PFSK-1 (cell line): ENCODE measurements at regions not wholly inside any gene's neighbourhood (a gene's known extent, or its start where the extent isn't known, plus 50 kb on each side); places are given as distances from the start of the nearest gene placed in this dataset.

Source experiments
- FOXP2 ChIP-seq: optimal IDR thresholded peaks from 2 replicates; pipeline ENCODE3; 2011; ENCODE audit warnings: borderline replicate concordance, control low read depth, inconsistent platforms; ENCODE audit not compliant: insufficient read depth; ENCODE audit errors: extremely low read length, extremely low read depth
- POLR2AphosphoS5 ChIP-seq: IDR thresholded peaks from 2 replicates; pipeline ENCODE4 v1.6.1; 2012; ENCODE audit warnings: low read depth, mild to moderate bottlenecking, control low read depth, low read length, moderate library complexity
- REST ChIP-seq, 2 experiments: IDR thresholded peaks; 2 replicates each; pipeline versions ENCODE4 v1.6.1 to v1.8.0; 2011 to 2012; ENCODE audit warnings: low read depth in 2 of 2, low read length in 2 of 2, control low read depth in 1 of 2, inconsistent platforms in 1 of 2, mild to moderate bottlenecking in 1 of 2, moderate library complexity in 1 of 2; ENCODE audit not compliant: insufficient read depth in 1 of 2
- SIN3A ChIP-seq: IDR thresholded peaks from 2 replicates; pipeline ENCODE4 v1.6.1; 2012; ENCODE audit warnings: mild to moderate bottlenecking, low read length, moderate library complexity, borderline replicate concordance; ENCODE audit not compliant: insufficient read depth
- TAF1 ChIP-seq: IDR thresholded peaks from 2 replicates; pipeline ENCODE4 v1.6.1; 2012; ENCODE audit warnings: low read length, control low read depth, borderline replicate concordance; ENCODE audit not compliant: insufficient read depth

- TF ChIP-seq FOXP2 = no peak
- no peak for TF ChIP-seq POLR2AphosphoS5
- no peak for TF ChIP-seq REST (IDR thresholded peaks at IDR 0.05; ENCODE audit: insufficient read depth in 1 of 2, low read depth in 2 of 2, low read length in 2 of 2)
- no peak for TF ChIP-seq TAF1
- TF ChIP-seq SIN3A = no peak
Observed at GRCh38 chr6:105797286-105797979, 288.7 kb upstream of the PRDM1 start.

GRCh38 chr6:105795913-105796517 is 290.1 kb upstream of the PRDM1 start:
- TF ChIP-seq FOXP2 = no peak
- TF ChIP-seq REST (IDR thresholded peaks at IDR 0.05; ENCODE audit: insufficient read depth in 1 of 2, low read depth in 2 of 2, low read length in 2 of 2) = no peak
- TF ChIP-seq TAF1 = no peak
- no peak for TF ChIP-seq POLR2AphosphoS5
- no peak for TF ChIP-seq SIN3A

GRCh38 chr6:105795366-105795765 is 290.8 kb upstream of the PRDM1 start:
- no peak for TF ChIP-seq REST (IDR thresholded peaks at IDR 0.05; ENCODE audit: insufficient read depth in 1 of 2, low read depth in 2 of 2, low read length in 2 of 2)
- no peak for TF ChIP-seq FOXP2
- no peak for TF ChIP-seq POLR2AphosphoS5
- TF ChIP-seq SIN3A = no peak
- TF ChIP-seq TAF1 = no peak

- TF ChIP-seq TAF1 = no peak
- TF ChIP-seq REST (IDR thresholded peaks at IDR 0.05; ENCODE audit: insufficient read depth in 1 of 2, low read depth in 2 of 2, low read length in 2 of 2) = no peak
- TF ChIP-seq SIN3A = no peak
- no peak for TF ChIP-seq FOXP2
- no peak for TF ChIP-seq POLR2AphosphoS5
Observed at GRCh38 chr6:105794870-105795269, 291.3 kb upstream of the PRDM1 start.

GRCh38 chr6:105794239-105794638 is 291.9 kb upstream of the PRDM1 start:
- TF ChIP-seq POLR2AphosphoS5 (no peak), REST (IDR thresholded peaks at IDR 0.05; ENCODE audit: insufficient read depth in 1 of 2, low read depth in 2 of 2, low read length in 2 of 2) (no peak), TAF1 (no peak), SIN3A (no peak), FOXP2 (no peak)
